CD14-positive monocyte (primary cell): ENCODE measurements at regions not wholly inside any gene's neighbourhood (a gene's known extent, or its start where the extent isn't known, plus 50 kb on each side); places are given as distances from the start of the nearest gene placed in this dataset.

Source experiments
- DNase-seq, 3 donors: peaks; one replicate each; pipeline ENCODE4 v3.0.0-alpha.2; 2011 to 2022
- H2AFZ ChIP-seq: 2 replicates; pipeline ENCODE4 v1.6.0; 2012; ENCODE audit warnings: mild to moderate bottlenecking, low read depth, low read length, inconsistent platforms; ENCODE audit not compliant: insufficient read depth, poor library complexity, severe bottlenecking
- H3K27ac ChIP-seq, 2 donors: 1 replicate in 1 of 2; 2 replicates in 1 of 2; pipeline ENCODE4 v1.5.1; 2012 to 2013; ENCODE audit warnings: low read length in 2 of 2, control low read depth in 1 of 2, inconsistent platforms in 1 of 2, low read depth in 1 of 2, mild to moderate bottlenecking in 1 of 2
- H3K27me3 ChIP-seq, 2 donors: one replicate each; pipeline versions ENCODE4 v1.6.0 to v1.6.1; 2011 to 2013; ENCODE audit warnings: low read length in 2 of 2; ENCODE audit not compliant: control insufficient read depth in 2 of 2, insufficient read depth in 2 of 2
- H3K36me3 ChIP-seq, 2 donors: replicated peaks in 1 of 2; 1 replicate in 1 of 2; 2 replicates in 1 of 2; pipeline versions ENCODE4 v1.5.1 to v1.6.1; 2012 to 2013; ENCODE audit warnings: low read length in 2 of 2, control low read depth in 1 of 2, inconsistent platforms in 1 of 2, mild to moderate bottlenecking in 1 of 2; ENCODE audit not compliant: insufficient read depth in 2 of 2, control insufficient read depth in 1 of 2
- H3K4me1 ChIP-seq, 2 donors: 1 replicate in 1 of 2; 2 replicates in 1 of 2; pipeline versions ENCODE4 v1.5.1 to v1.6.1; 2012 to 2013; ENCODE audit warnings: low read length in 2 of 2, control low read depth in 1 of 2, inconsistent platforms in 1 of 2, mild to moderate bottlenecking in 1 of 2, moderate library complexity in 1 of 2; ENCODE audit not compliant: insufficient read depth in 2 of 2, control insufficient read depth in 1 of 2
- H3K4me2 ChIP-seq: replicated peaks from 2 replicates; pipeline ENCODE3; 2012; ENCODE audit warnings: low read length, moderate library complexity, mild to moderate bottlenecking; ENCODE audit not compliant: poor library complexity, severe bottlenecking; ENCODE audit errors: extremely low read depth
- H3K4me3 ChIP-seq, 3 experiments: fragments of 200-600 bp in 1 of 3; sonication (generic) in 1 of 3; replicated peaks in 1 of 3; 1 replicate in 2 of 3; 2 replicates in 1 of 3; pipeline ENCODE4 v1.5.1; 2011 to 2013; ENCODE audit warnings: low read length in 3 of 3, mild to moderate bottlenecking in 3 of 3, control low read depth in 2 of 3, low read depth in 2 of 3, inconsistent platforms in 1 of 3, moderate library complexity in 1 of 3
- H3K79me2 ChIP-seq: 2 replicates; pipeline ENCODE4 v1.6.0; 2012; ENCODE audit warnings: mild to moderate bottlenecking, control low read depth, inconsistent platforms, low read length, moderate library complexity; ENCODE audit not compliant: insufficient read depth
- H3K9ac ChIP-seq: 2 replicates; pipeline ENCODE4 v1.6.0; 2017; ENCODE audit warnings: low read length, mild to moderate bottlenecking; ENCODE audit not compliant: insufficient read depth, poor library complexity, severe bottlenecking
- H3K9me3 ChIP-seq, 2 donors: replicated peaks in 1 of 2; 1 replicate in 1 of 2; 2 replicates in 1 of 2; pipeline versions ENCODE4 v1.5.1 to v1.6.1; 2012 to 2013; ENCODE audit warnings: low read length in 2 of 2, control low read depth in 1 of 2; ENCODE audit not compliant: control insufficient read depth in 1 of 2, insufficient read depth in 1 of 2
- H4K20me1 ChIP-seq: 2 replicates; pipeline ENCODE4 v1.6.0; 2012; ENCODE audit warnings: mild to moderate bottlenecking, low read length, control low read depth, moderate library complexity; ENCODE audit not compliant: insufficient read depth
- H3K27ac Mint-ChIP-seq, 7 donors: one replicate each; pipeline ENCODE4 v1.8.0; 2020; ENCODE audit warnings: mild to moderate bottlenecking in 7 of 7, mixed read lengths in 7 of 7, moderate library complexity in 6 of 7, inconsistent platforms in 2 of 7
- H3K27me3 Mint-ChIP-seq, 3 donors: one replicate each; pipeline ENCODE4 v1.8.0; 2021 to 2022; ENCODE audit warnings: low read depth in 3 of 3, mild to moderate bottlenecking in 3 of 3, mixed read lengths in 3 of 3, moderate library complexity in 3 of 3, inconsistent platforms in 1 of 3
- H3K36me3 Mint-ChIP-seq, 2 donors: one replicate each; pipeline ENCODE4 v1.8.0; 2020; ENCODE audit warnings: mixed read lengths in 2 of 2, inconsistent platforms in 1 of 2, mild to moderate bottlenecking in 1 of 2
- H3K4me1 Mint-ChIP-seq: one replicate; pipeline ENCODE4 v1.8.0; 2020; ENCODE audit warnings: mild to moderate bottlenecking, mixed read lengths
- H3K4me3 Mint-ChIP-seq, 2 donors: one replicate each; pipeline ENCODE4 v1.8.0; 2020; ENCODE audit warnings: mild to moderate bottlenecking in 2 of 2, mixed read lengths in 2 of 2, moderate library complexity in 1 of 2
- H3K9me3 Mint-ChIP-seq, 7 donors: one replicate each; pipeline ENCODE4 v1.8.0; 2020 to 2022; ENCODE audit warnings: mixed read lengths in 7 of 7, mild to moderate bottlenecking in 6 of 7, moderate library complexity in 6 of 7, inconsistent platforms in 2 of 7
- WGBS: methylation state at CpG from one replicate; pipeline ENCODE4 v1.1.5; 2013; ENCODE audit warnings: missing lambda C conversion rate; ENCODE audit not compliant: insufficient coverage; 5-methylcytosine and 5-hydroxymethylcytosine counted together
- intact Hi-C, 2 donors: fragments of 100-400 bp; cut with micrococcal nuclease; formaldehyde crosslinking; loops; one replicate each; pipeline versions ENCODE4 v1.15.0 to v1.15.1; 2023
- TF ChIP-seq, protein P1 (sequence below): fragments of 200-600 bp; IDR thresholded peaks from one replicate; pipeline ENCODE4 v1.8.0; 2022; ENCODE audit warnings: antibody characterized with exemption, mild to moderate bottlenecking

DNA sequence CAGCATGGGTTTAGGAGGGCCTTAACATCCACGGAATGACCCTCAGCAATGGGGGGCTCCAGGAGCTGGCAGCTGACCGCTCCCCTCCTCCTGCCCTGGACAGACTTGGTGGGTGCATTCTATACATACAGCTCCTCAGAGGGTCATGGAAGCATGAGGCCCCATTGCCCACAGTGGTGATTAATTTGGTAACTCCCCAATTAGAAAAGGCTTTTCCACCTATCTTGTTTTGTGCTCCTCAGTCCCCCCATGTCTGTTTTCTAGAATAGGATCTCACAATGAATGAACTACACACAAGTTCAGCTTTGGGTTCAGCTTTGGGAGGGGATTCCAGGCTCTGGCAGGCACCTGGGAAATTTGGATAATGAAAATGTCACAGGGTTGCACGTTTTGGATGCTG is 707.8 kb downstream of the UQCRFS1 start:
- H3K4me1 Mint-ChIP-seq: peaks cover 47% of the 10 kb centered on the region
- H3K4me2 ChIP-seq: no peak overlapping the region
- TF ChIP-seq, protein P1, sequence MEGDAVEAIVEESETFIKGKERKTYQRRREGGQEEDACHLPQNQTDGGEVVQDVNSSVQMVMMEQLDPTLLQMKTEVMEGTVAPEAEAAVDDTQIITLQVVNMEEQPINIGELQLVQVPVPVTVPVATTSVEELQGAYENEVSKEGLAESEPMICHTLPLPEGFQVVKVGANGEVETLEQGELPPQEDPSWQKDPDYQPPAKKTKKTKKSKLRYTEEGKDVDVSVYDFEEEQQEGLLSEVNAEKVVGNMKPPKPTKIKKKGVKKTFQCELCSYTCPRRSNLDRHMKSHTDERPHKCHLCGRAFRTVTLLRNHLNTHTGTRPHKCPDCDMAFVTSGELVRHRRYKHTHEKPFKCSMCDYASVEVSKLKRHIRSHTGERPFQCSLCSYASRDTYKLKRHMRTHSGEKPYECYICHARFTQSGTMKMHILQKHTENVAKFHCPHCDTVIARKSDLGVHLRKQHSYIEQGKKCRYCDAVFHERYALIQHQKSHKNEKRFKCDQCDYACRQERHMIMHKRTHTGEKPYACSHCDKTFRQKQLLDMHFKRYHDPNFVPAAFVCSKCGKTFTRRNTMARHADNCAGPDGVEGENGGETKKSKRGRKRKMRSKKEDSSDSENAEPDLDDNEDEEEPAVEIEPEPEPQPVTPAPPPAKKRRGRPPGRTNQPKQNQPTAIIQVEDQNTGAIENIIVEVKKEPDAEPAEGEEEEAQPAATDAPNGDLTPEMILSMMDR: no peak

DNA sequence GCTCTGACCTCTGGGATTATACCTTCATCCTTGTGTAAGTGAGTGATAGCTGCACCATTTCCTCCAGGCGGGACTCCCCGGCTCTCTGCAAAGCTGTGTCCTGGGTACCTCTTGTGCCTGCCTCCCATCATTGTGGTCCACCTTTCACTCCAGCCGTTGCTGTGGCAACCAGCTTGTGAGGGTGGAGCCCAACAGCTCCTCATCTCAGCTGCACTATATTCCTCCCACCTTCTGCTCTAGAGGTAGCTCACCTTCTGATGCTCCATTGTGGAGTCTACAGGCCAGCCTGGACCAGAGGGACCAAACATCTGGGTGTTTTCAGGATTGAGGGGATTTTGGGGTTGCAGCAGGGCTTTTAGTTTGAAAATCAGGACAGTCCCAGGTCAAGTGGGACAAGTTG is 708.2 kb downstream of the UQCRFS1 start:
- H3K27ac ChIP-seq: no peak overlapping the region
- H3K4me1 ChIP-seq: peaks cover 47 to 49% of the 10 kb centered on the region in 2 donors
- peaks cover 4 to 5% (median 5%) of the 10 kb centered on the region in 3 donors for H3K27me3 Mint-ChIP-seq
- H3K36me3 Mint-ChIP-seq: no peaks in the 10 kb centered on the region
- H3K27ac Mint-ChIP-seq: peak overlapping the region in 2 of 7 donors; percentile 10 to 71
- no peaks in the 10 kb centered on the region for H4K20me1 ChIP-seq
- H2AFZ ChIP-seq: no peak overlapping the region
- H3K36me3 ChIP-seq: no peaks in the 10 kb centered on the region
- H3K79me2 ChIP-seq: no peaks in the 10 kb centered on the region
- peak overlapping the region in 1 of 2 donors; percentile 9 for H3K4me3 Mint-ChIP-seq
- DNase-seq: no peak
- peaks cover 0 to 3% (median 0%) of the 10 kb centered on the region in 7 donors for H3K9me3 Mint-ChIP-seq
- no peak overlapping the region for H3K9ac ChIP-seq
- H3K4me3 ChIP-seq: no peak overlapping the region
- H3K4me1 Mint-ChIP-seq: peaks cover 51% of the 10 kb centered on the region
- TF ChIP-seq, protein P1: no peak
- H3K27me3 ChIP-seq: no peaks in the 10 kb centered on the region
- intact Hi-C loops: loop anchor here in 1 of 2 donors (5.0 kb wide), 1 partner anchor 37 kb away; no protein-coding TSS in a partner anchor
- H3K9me3 ChIP-seq: no peaks in the 10 kb centered on the region
- no CpG with 5 or more reads among the region's 3 CpGs for WGBS
- H3K4me2 ChIP-seq: no peak overlapping the region

More for the DNA sequence above, 707.8 kb downstream of the UQCRFS1 start:
- H3K27ac ChIP-seq: no peak overlapping the region
- 100% methylated on average over 1 of the region's 3 CpGs for WGBS
- no peak for DNase-seq
- peaks cover 43 to 45% of the 10 kb centered on the region in 2 donors for H3K4me1 ChIP-seq
- no peak overlapping the region for H3K9ac ChIP-seq
- H3K9me3 ChIP-seq: no peaks in the 10 kb centered on the region
- H3K27ac Mint-ChIP-seq: no peak overlapping the region
- no peaks in the 10 kb centered on the region for H4K20me1 ChIP-seq
- intact Hi-C loops: no loop called here
- no peak overlapping the region for H3K4me3 ChIP-seq
- no peaks in the 10 kb centered on the region for H3K27me3 ChIP-seq
- H3K9me3 Mint-ChIP-seq: peaks cover 0 to 4% (median 0%) of the 10 kb centered on the region in 7 donors
- H3K27me3 Mint-ChIP-seq: peaks cover 4 to 5% (median 5%) of the 10 kb centered on the region in 3 donors
- no peaks in the 10 kb centered on the region for H3K79me2 ChIP-seq
- H2AFZ ChIP-seq: no peak overlapping the region
- no peak overlapping the region for H3K4me3 Mint-ChIP-seq
- H3K36me3 ChIP-seq: no peaks in the 10 kb centered on the region
- H3K36me3 Mint-ChIP-seq: no peaks in the 10 kb centered on the region
